Astrocyte (in vitro differentiated cells and primary cell): ENCODE measurements at regions not wholly inside any gene's neighbourhood (a gene's known extent, or its start where the extent isn't known, plus 50 kb on each side); places are given as distances from the start of the nearest gene placed in this dataset.

Experiments used
- CTCF ChIP-seq: IDR thresholded peaks from 2 replicates; pipeline ENCODE4 v1.5.1; 2011; ENCODE audit warnings: low read depth, mild to moderate bottlenecking, inconsistent platforms, low read length, moderate library complexity; ENCODE audit not compliant: insufficient read depth
- EZH2 ChIP-seq: IDR thresholded peaks from 2 replicates; pipeline ENCODE4 v1.6.1; 2012; ENCODE audit warnings: mild to moderate bottlenecking, low read length, inconsistent platforms; ENCODE audit not compliant: insufficient read depth

GRCh38 chr18:28743115-28743514, 566.2 kb upstream of the CDH2 start:
- TF ChIP-seq CTCF: no peak
- no peak for TF ChIP-seq EZH2
